GM21529 (cell line): ENCODE measurements at regions not wholly inside any gene's neighbourhood (a gene's known extent, or its start where the extent isn't known, plus 50 kb on each side); places are given as distances from the start of the nearest gene placed in this dataset.

Experiments
- ATAC-seq: cut with Tn5 transposase; IDR thresholded peaks from one replicate; pipeline ENCODE4 v1.9.1; 2021; ENCODE audit not compliant: unreplicated experiment

DNA sequence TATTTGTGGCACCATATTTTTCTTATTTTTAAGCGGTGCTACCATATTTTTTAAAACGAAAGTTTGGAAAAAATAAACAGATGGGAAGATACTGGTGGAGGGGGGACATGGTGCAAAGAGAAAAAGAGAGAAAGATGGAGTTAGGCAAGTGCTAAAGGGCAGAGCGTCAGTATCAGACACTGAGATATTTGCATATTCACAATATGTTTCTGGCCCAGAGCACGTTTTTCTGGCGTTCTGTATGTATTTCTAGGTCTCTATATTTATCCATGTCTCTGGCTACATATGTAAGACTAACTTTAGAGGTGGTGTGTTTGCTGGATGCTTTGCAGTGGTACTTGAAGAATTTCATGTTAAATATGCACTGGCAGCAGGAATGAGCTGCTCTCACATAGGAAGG, 414.0 kb downstream of the TLE4 start:
- ATAC-seq: no peak

- ATAC-seq: no peak
Observed at GRCh38 chr9:79985264-79985663, 413.5 kb downstream of the TLE4 start.

DNA sequence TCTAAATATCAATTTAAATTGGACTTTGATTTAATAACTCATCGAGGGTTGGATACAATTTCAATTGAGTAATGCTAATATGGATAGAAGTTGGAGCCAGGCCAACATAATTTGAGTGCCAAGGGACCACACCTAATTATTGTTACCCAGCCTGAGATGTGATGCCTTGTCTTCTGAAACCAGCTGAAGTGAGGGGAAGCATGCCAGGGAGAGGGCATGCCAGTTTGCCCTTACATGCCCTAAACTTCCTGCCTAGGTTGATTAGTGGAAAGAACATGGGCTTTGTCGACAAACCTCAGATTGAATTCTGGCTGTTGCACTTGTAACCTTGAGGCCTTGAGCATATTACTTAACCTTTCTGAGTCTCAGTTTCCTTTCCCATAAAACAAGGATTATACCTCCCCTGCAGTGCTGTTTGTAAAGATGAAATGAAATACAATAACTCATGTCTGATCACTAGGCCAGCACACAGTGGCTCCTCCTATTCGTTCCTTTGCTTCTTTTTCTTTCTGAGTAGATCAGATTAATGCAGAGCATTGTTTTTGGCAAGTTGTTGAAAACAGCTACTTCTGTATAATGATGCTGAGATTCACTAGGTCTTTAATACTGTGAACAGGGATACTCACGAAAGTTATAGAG, 412.8 kb downstream of the TLE4 start:
- no peak for ATAC-seq

GRCh38 chr9:79980432-79980831, 408.7 kb downstream of the TLE4 start:
- no peak for ATAC-seq

DNA sequence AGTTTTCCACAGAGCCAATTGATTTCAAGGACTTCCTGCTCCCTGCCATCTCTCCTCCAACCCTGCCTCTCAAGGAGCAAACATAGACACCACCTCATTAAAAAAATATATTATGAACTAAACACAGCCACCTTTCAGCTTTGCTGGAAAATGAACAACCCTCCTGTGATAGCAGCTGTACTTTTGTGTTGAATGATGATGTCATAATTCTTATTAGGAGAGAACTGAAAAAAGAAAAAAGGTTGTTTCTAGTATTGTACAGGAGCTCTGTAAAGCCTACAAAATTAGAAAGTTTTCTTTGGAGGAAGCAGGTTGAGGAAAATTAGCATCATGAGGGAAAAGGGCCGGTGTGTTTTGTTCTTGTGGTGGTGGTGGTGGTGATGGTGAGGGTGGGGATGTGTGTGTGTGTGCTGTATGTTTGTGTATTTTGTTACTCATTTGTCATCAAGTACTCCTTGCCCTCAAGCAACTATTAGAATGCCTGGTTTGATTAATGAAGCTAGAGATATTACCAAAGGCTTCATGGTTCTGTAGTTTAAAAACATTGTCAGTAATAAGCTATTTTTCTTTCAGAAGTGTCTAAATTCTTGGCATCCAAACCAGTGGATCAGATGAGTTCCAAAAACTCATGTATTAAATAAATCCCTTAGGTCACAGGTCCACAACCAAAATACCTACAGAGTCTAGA, 405.9 kb downstream of the TLE4 start:
- no peak for ATAC-seq

GRCh38 chr9:79977074-79977435, 405.3 kb downstream of the TLE4 start:
- no peak for ATAC-seq

- ATAC-seq: no peak
Observed at GRCh38 chr9:79976257-79977073, 404.7 kb downstream of the TLE4 start.

DNA sequence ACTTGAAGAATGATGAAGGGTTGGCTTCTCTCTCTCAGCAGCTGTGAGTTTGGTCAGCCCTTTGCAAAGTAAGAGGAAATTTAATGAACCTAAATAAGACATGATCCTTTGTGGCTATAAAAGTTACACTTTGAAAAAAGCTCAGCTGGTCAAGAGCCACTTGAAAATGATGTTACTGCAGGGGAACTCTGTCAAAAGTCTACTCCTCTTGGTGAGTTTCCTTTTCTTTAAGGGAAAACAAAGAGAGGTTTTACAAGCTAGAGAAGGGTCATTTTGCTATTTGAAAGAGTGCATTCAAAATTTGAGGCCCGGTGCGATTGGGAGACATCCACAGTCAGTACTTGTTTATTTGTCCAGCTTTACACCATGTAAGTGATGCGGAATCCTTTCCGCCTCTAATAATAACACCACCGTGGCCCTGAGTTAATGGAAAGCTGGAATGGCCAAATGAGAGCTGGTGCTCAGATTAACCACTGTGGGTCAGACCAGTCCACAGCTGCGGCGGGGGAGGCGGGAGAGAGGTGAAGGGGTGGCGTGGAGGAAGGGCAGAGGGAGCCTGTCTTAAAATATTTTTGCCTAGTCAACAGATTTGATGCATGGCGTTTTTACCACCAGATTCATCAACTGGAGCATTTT, 404.0 kb downstream of the TLE4 start:
- ATAC-seq: no peak

GRCh38 chr9:79974806-79975422, 403.1 kb downstream of the TLE4 start:
- no peak for ATAC-seq

GRCh38 chr9:79973627-79974026, 401.9 kb downstream of the TLE4 start:
- ATAC-seq: no peak

- no peak for ATAC-seq
Observed at GRCh38 chr9:79970146-79970425, 398.3 kb downstream of the TLE4 start.

DNA sequence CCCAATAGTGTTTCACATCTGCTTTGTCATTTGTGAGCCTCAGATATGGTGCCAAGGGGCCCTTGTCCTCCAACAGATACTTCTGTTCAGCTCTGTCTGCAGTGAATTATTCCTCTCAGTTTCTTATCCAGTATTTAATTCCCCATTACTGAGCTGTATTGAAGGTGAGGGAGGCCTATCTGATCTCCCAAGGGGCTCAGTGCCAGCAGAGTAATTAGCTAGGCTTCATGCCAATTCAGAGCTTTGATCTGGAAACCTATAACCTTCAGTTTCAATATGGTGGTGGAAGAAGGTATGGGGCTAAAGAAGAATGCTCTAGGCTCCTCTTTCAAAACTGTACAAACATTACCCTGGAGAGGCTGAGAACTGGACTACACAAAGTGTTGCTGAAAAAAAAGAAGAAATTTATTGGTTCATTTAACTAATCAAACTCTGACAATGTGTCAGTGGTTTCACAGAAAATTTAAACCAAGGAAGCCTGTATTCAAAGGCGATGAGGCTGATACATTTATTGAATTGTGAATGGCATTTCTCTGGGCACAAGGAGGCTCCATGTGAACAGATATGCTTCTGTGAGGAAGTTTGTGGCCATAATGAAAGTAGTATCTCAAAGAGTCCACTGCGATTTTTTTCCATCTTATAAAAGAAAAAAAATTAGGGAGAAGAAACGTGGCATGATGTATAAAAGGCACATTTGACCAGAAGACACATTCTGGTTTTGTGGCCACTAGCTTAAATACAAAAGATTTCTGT, 397.8 kb downstream of the TLE4 start:
- no peak for ATAC-seq

DNA sequence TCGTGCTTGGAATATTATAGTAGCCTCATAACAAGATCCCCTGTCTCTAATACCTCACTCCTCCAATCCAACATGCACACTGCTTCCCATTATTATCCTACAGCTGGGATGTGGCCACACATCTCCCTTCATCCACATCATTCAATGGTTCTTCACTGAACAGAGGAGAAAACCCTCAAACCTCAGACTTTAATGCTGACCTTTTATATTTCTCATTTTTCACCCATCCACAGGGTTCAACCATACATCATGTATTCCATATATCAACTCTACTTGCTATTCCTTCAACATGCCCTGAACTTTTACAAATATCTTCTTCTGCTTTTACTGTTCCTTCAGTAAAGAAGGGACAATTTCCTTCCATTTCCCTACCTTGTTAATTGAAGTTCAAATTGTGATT, 396.8 kb downstream of the TLE4 start:
- no peak for ATAC-seq

- no peak for ATAC-seq
Observed at GRCh38 chr9:79962836-79963235, 391.1 kb downstream of the TLE4 start.

GRCh38 chr9:79962150-79962549, 390.4 kb downstream of the TLE4 start:
- no peak for ATAC-seq

DNA sequence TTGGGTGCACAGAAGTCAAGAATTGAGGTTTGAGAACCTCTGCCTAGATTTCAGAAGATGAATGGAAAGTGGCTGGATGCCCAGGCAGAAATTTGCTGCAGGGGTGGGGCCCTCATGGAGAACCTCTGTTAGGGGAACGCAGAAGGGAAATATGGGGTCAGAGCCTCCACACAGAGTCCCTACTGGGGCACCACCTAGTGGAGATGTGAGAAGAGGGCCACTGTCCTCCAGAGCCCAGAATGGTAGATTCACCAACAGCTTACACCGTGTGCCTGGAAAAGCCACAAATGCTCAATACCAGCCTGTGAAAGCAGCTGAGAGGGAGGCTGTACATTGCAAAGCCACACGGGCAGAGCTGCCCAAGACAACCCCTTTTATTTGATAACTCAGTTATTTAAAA, 383.5 kb downstream of the TLE4 start:
- no peak for ATAC-seq

- no peak for ATAC-seq
Observed at GRCh38 chr9:79953908-79954307, 382.1 kb downstream of the TLE4 start.

GRCh38 chr9:79952401-79952800, 380.6 kb downstream of the TLE4 start:
- ATAC-seq: no peak

- ATAC-seq: no peak
Observed at GRCh38 chr9:79946712-79947111, 374.9 kb downstream of the TLE4 start.

DNA sequence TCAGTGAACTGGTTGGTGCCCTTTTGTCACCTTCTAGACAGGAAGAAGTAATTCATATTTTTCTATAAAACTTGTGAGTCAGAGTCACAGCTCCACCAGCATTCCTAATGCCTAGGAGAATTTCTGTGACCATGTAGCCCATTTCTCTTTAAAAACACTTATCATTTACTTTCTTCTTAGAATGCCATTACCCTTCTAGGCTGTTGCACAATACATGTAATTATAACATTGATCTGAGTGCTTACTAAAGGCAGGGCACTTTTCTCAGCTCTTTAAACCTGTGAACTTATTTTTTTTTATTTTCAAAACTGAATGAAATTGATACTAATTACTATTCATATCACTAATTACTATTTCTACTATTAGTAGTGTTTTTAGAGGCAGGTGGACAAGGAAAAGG, 373.7 kb downstream of the TLE4 start:
- ATAC-seq: no peak

- ATAC-seq: no peak
Observed at GRCh38 chr9:79945016-79945415, 373.3 kb downstream of the TLE4 start.
